Spleen (tissue), 11 donors: ENCODE measurements at regions not wholly inside any gene's neighbourhood (a gene's known extent, or its start where the extent isn't known, plus 50 kb on each side); places are given as distances from the start of the nearest gene placed in this dataset.
"Not testable (repeated sequence)": the region's sequence is repeated elsewhere in the genome, so short reads cannot be mapped to it uniquely, and the experiment has no call there.

Experiments used
- DNase-seq: peaks from one replicate; pipeline ENCODE4 v3.0.0-alpha.2; 2020
- H3K27ac ChIP-seq, 8 donors: fragments of 200-600 bp; sonication (generic) in 7 of 8; 1 replicate in 4 of 8; 2 replicates in 4 of 8; pipeline versions ENCODE4 v1.5.0 to v1.8.0; 2016 to 2021; ENCODE audit warnings: inconsistent platforms in 4 of 8, mild to moderate bottlenecking in 4 of 8, moderate library complexity in 1 of 8
- H3K27me3 ChIP-seq, 7 donors: fragments of 200-600 bp; sonication (generic) in 6 of 7; replicated peaks in 1 of 7; 1 replicate in 4 of 7; 2 replicates in 3 of 7; pipeline versions ENCODE4 v1.5.0 to v1.8.0; 2016 to 2021; ENCODE audit warnings: inconsistent platforms in 3 of 7, mild to moderate bottlenecking in 1 of 7
- H3K36me3 ChIP-seq, 6 donors: fragments of 200-600 bp; sonication (generic) in 5 of 6; 1 replicate in 4 of 6; 2 replicates in 2 of 6; pipeline versions ENCODE4 v1.5.0 to v1.8.0; 2016 to 2021; ENCODE audit warnings: inconsistent platforms in 2 of 6
- H3K4me1 ChIP-seq, 6 donors: fragments of 200-600 bp; sonication (generic) in 5 of 6; 1 replicate in 3 of 6; 2 replicates in 3 of 6; pipeline versions ENCODE4 v1.5.0 to v1.8.0; 2016 to 2021; ENCODE audit warnings: inconsistent platforms in 3 of 6
- H3K4me3 ChIP-seq, 8 donors: fragments of 200-600 bp; sonication (generic) in 7 of 8; 1 replicate in 4 of 8; 2 replicates in 4 of 8; pipeline versions ENCODE4 v1.5.0 to v1.8.0; 2016 to 2021; ENCODE audit warnings: inconsistent platforms in 4 of 8, mild to moderate bottlenecking in 4 of 8, moderate library complexity in 2 of 8
- H3K9me3 ChIP-seq, 8 donors: fragments of 200-600 bp; sonication (generic) in 7 of 8; 1 replicate in 4 of 8; 2 replicates in 4 of 8; pipeline versions ENCODE4 v1.5.0 to v1.8.0; 2016 to 2021; ENCODE audit warnings: inconsistent platforms in 4 of 8
- CTCF ChIP-seq, 11 experiments: fragments of 200-600 bp in 7 of 11; fragments of 450-650 bp in 4 of 11; sonication (generic) in 4 of 11; IDR thresholded peaks in 8 of 11; conservative IDR thresholded peaks in 3 of 11; 1 replicate in 7 of 11; 2 replicates in 4 of 11; pipeline versions ENCODE4 v1.4.0 to v1.8.0; 2016 to 2021; ENCODE audit warnings: antibody characterized with exemption in 11 of 11, inconsistent platforms in 4 of 11, mild to moderate bottlenecking in 1 of 11
- POLR2A ChIP-seq, 3 donors: fragments of 450-650 bp; IDR thresholded peaks; one replicate each; pipeline ENCODE4 v1.5.1; 2017; ENCODE audit warnings: antibody characterized with exemption in 3 of 3, mild to moderate bottlenecking in 1 of 3
- POLR2AphosphoS5 ChIP-seq, 3 donors: sonication (generic); formaldehyde crosslinking; IDR thresholded peaks; one replicate each; pipeline ENCODE4 v1.5.1; 2017; ENCODE audit warnings: antibody characterized with exemption in 3 of 3
- WGBS, 5 donors: extraction: QIAGEN DNeasy Blood & Tissue Kit in 3 of 5; methylation state at CpG; one replicate each; pipeline versions ENCODE4 v1.1.5 to v1.1.7; 2013 to 2018; 5-methylcytosine and 5-hydroxymethylcytosine counted together
- intact Hi-C: fragments of 100-400 bp; cut with DNase I; formaldehyde crosslinking; loops from one replicate; pipeline ENCODE4 v1.15.0; 2023; ENCODE audit warnings: low total_unique reads
- donor health status: healthy with polysubstance abuse.
- donor health status: DM: no; HTN: no; CAD: no; lungs with moderate emphysema.
- donor health status: DM: no; HTN: no; CAD: no.
- donor health status: Bipolar disorder and iron deficiency.
- donor health status: healthy.
- donor health status: DM: no; HTN: no; CAD: no.
- donor health status: DM: yes; HTN: yes; CAD: no.

GRCh38 chr13:33355201-33355895 lies 69.8 kb upstream of the STARD13 start:
- Histone ChIP-seq H3K4me3 (no peak overlapping the region), H3K36me3 (no peaks in the 10 kb centered on the region), H3K27ac (peak overlapping the region in 2 of 8 donors; percentile 28 to 53), H3K9me3 (no peaks in the 10 kb centered on the region), H3K27me3 (peaks cover 0 to 11% (median 0%) of the 10 kb centered on the region in 7 donors), H3K4me1 (peaks cover 11 to 47% (median 32%) of the 10 kb centered on the region in 6 donors)
- no peak for DNase-seq
- 71 to 86% (median 78%) methylated on average over 6 of the region's 6 CpGs for WGBS, 5 donors
- intact Hi-C loops: no loop called here
- TF ChIP-seq CTCF (IDR thresholded peaks at IDR 0.05 in 8 of 11, conservative IDR thresholded peaks at IDR 0.05 in 3 of 11) (no peak), POLR2AphosphoS5 (IDR thresholded peaks at IDR 0.05) (peak in 1 of 3 donors; percentile 19)

GRCh38 chr13:33358076-33358475 lies 72.5 kb upstream of the STARD13 start:
- WGBS, 5 donors: 75 to 98% (median 91%) methylated on average over 4 to 17 of the region's 17 CpGs
- peaks cover 5 to 22% (median 12%) of the 10 kb centered on the region in 6 donors for H3K4me1 ChIP-seq
- H3K27ac ChIP-seq, H3K9me3 ChIP-seq, H3K36me3 ChIP-seq, H3K27me3 ChIP-seq, DNase-seq, intact Hi-C loops, H3K4me3 ChIP-seq: not testable (repeated sequence)

- H3K4me3 ChIP-seq: no peak overlapping the region
- intact Hi-C loops: no loop called here
These were observed 77.6 kb upstream of the STARD13 start for GRCh38 chr13:33362986-33363727.

GRCh38 chr13:33364192-33364591 lies 78.6 kb upstream of the STARD13 start:
- Histone ChIP-seq H3K4me3 (no peak overlapping the region), H3K4me1 (peaks cover 0 to 28% (median 13%) of the 10 kb centered on the region in 6 donors), H3K36me3 (no peaks in the 10 kb centered on the region), H3K27me3 (no peaks in the 10 kb centered on the region), H3K27ac (no peak overlapping the region), H3K9me3 (no peaks in the 10 kb centered on the region)
- TF ChIP-seq POLR2AphosphoS5 (IDR thresholded peaks at IDR 0.05): no peak
- TF ChIP-seq CTCF (IDR thresholded peaks at IDR 0.05 in 8 of 11, conservative IDR thresholded peaks at IDR 0.05 in 3 of 11): no peak
- no peak for TF ChIP-seq POLR2A (IDR thresholded peaks at IDR 0.05)
- intact Hi-C loops: no loop called here
- WGBS, 5 donors: 77 to 85% (median 79%) methylated on average over 5 of the region's 5 CpGs
- no peak for DNase-seq

More at GRCh38 chr13:33362986-33363727, 77.6 kb upstream of the STARD13 start:
- Histone ChIP-seq H3K27me3 (no peaks in the 10 kb centered on the region), H3K9me3 (no peaks in the 10 kb centered on the region), H3K27ac (peak overlapping the region in 3 of 8 donors; percentile 18 to 39 (median 19)), H3K4me1 (peaks cover 0 to 21% (median 9%) of the 10 kb centered on the region in 6 donors), H3K36me3 (no peaks in the 10 kb centered on the region)
- 60 to 73% (median 64%) methylated on average over 2 of the region's 2 CpGs for WGBS, 5 donors
- TF ChIP-seq CTCF (IDR thresholded peaks at IDR 0.05 in 8 of 11, conservative IDR thresholded peaks at IDR 0.05 in 3 of 11) (no peak), POLR2AphosphoS5 (IDR thresholded peaks at IDR 0.05) (no peak), POLR2A (IDR thresholded peaks at IDR 0.05) (no peak)
- DNase-seq: no peak
